Stimulated activated CD4-positive, alpha-beta T cell treated with anti-CD3 and anti-CD28 coated beads, TNF-alpha, amount 100 ng/mL, for 48 hours (primary cell): ENCODE measurements at regions not wholly inside any gene's neighbourhood (a gene's known extent, or its start where the extent isn't known, plus 50 kb on each side); places are given as distances from the start of the nearest gene placed in this dataset.
"Not testable (repeated sequence)": the region's sequence is repeated elsewhere in the genome, so short reads cannot be mapped to it uniquely, and the experiment has no call there.

ENCODE experiments used
- DNase-seq, 3 donors: peaks; one replicate each; pipeline ENCODE4 v3.0.0-alpha.2; 2020; ENCODE audit warnings: low read depth in 3 of 3

DNA sequence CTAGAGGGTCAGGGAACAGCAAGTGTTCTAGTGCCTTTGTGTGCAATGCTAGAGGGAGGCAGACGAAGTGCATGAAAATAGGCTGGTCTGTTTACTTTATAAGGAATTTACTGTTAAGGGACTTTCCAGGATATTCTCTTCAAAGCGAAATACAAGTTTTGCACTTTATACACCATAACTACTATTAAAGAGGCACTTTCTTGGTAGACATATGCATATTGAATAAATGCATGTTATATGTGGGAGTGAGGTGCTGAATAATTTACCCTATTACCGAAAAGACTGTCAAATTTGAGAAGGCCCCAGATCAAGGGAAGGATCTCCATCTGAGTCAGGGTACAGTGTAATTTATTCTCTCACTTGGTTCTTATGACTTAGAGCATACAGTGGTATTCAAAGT lies 310.5 kb downstream of the S1PR1 start:
- no peak for DNase-seq

DNA sequence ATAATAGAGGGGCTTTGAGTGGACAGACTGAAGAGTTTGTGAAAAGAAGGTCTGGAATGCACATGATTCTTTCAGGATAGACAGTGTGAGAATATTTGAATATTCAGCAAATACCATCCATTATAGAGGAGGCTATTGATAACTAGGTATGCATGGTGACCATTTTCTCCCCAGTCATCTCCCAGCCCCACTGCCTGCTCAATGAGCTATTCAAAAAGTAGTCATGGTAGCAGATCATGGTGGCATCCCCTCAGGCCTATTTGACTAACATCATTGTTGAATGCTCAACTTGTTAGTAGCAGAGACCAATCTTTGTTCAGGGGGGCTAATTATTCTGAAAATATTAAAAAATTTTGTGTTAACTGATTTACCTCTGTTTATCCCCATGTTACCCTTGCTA lies 311.6 kb downstream of the S1PR1 start:
- DNase-seq = no peak

DNA sequence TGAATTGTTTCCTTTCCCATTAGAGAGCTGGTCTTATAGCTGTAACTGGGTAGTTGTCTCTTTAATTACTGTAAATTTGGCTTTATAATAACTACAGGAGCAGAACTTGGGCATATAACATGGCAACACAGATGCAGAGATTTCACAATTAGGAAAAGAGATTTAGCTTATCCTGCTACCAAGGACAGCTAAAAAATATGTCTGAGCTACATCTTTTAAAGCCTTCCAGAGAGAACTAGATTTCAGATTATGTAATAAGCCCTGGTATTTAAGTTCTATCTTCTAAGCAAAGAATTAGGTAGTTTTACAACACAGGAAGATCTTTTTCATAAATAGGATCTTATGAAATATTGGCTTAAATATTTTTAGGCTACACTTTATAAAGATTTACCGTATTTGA lies 313.8 kb downstream of the S1PR1 start:
- DNase-seq = no peak

DNA sequence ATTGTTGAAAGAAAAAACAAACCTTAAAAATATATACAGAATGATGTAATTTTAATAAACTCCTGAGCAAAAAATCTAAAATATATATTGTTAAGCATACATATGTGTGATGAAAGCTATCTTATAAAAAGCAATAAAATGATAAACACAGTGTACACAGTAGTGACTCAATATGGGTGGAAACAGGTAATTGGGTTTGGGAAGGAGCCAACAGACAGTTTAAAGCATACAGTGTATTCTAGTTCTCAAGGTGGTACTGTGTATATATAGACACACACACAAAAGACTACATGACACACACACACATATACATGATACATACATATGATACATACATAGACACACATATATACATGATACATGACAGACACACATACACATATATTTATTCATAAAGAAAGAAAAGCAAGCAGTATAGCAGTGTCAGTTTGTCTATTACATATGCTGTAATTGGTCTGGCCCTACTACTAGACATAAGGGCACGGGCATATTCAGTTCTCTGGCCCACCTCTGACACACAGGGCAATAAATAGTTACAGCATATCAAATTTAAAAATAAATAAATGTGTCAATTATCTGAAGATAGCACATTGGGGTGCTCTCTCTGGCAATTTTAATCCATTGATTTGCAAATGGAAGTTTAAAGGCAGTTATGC lies 330.2 kb downstream of the S1PR1 start:
- DNase-seq = no peak

DNA sequence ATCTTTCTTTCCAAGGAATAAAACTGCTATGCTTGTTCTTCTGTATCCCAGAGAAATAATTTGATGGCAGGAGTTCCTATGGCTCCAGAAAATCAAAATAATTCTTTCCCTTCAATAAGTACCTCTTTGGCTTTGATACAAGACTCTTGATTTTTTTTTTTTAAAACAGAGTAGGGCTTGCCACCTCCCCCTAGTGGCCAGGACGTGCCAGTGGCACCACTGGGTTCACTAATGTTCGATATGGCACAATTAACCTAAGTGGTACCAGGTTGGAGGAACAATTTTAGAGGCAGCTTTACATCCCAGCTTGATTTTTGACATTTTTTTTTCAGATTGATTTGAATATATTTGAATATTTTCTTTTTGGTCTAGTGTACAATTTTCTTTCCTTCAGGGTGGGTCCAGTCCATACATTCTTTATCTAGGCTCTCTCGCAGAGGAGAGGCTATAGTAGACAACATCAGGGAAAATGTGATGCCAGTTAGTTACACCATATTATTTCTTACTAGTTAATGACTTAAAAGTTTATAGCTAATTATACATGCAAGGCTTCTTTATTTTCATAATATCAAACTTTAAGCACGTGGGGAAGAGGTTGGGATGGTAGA lies 330.9 kb downstream of the S1PR1 start:
- peak; percentile 1 to 31 (median 22) for DNase-seq

DNA sequence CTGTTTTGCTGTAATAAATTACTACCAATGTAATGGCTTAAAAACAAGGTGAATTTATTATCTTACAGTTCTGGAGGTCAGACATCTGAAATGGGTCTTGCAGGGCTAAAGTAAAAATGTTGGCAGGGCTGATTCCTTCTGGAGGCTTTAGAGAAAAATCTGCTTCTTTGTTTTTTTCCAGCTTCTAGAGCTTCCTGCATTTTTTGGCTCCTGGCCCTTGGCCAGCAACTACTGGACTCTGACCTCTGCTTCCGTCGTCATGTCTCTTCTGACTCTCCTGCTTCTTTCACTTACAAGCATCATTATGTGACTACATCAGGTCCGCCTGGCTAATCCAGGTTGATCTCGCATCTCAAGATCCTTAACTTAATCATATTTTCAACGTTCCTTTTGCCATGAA lies 350.9 kb downstream of the S1PR1 start:
- DNase-seq = no peak

DNA sequence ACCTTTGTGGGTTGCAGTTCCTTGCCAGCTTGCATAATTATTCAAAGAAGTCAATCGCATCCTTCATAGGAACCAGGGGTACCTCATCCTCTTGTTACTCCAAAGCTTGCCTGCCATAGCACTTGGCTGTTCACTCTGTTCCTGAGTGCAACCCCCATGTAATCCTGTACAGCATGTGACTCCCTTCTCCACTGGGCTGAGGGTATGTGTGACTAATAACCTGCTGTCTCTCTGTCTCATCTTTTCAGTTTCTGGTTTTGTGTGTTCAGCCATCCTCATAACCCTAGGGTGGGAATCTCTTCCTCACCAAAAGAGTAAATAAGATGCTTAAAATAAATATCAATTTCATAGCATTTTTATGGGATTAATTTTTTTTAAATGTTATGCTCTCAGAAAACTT lies 351.9 kb downstream of the S1PR1 start:
- no peak for DNase-seq

DNA sequence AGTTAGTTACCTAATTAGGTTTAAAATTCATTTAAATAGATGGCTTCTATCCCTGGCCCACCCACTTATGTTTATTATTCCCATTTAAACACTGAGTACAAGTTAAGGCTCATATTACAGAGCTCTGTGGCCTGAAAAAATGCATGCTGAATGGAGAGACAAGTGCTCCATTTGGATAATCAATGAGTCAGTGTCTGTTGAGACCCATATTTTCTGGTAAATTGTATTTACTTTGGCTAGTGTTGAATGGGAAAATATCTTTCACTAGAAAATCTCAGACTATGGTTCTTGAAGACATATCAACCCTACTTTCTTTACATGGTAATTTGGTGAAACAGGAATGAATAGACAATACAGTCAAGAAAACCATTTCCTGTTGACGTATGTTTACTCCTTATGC lies 356.0 kb downstream of the S1PR1 start:
- DNase-seq = no peak

DNA sequence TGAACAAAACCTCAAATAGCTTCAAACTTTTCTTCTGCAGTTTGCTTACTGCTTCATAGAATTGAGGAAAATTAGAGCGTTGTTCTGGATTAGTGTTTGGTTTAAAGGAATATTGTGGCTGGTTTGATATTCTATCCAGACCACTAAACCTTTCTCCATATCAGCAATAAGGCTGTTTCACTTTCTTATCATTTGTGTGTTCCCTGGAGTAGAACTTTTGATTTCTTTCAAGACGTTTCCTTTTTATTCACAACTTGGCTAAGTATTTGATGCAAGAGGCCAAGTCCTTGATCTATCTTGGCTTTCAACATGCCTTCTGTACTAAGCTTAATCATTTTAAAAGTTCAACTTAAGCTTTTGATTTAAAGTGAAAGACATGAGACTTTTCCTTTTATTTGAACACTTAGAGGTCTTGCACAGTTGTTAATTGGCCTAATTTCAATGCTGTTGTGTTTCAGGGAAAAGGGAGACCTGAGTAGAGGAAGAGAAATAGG lies 359.1 kb downstream of the S1PR1 start:
- DNase-seq = no peak

DNA sequence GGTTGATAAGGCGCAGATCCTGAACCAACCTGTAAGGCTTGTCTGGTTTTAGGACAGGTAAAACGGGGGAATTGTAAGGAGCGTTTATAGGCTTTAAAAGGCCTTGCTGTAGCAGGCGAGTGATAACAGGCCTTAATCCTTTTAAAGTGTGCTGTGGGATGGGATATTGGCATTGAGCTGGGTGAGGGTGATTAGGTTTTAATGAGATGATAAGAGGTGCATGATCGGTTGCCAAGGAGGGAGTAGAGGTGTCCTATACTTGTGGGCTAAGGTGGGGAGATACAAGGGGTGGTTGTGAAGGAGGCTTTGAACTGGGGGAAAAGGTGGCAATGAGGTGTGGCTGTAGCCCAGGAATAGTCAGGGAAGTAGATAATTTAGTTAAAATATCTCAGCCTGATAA lies 363.8 kb downstream of the S1PR1 start:
- not testable (repeated sequence) for DNase-seq

DNA sequence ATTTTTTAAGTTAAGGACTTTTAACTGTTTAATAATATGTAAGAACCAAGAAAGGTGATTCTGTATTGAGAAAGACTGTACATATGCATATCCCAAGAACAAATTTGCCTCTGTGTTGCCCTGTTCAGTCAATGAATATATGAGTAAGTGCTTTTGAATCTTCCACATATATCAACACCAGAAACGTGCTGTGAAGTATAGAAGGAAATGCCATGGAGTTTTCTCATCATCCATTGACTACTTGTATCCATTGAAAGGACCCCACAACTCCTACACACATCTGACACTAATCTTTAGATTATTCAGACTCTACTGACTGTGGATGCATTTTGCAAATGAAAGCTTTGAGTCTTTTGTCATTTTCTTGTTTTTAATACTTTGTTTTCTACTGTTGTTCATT lies 366.9 kb downstream of the S1PR1 start:
- no peak for DNase-seq

DNA sequence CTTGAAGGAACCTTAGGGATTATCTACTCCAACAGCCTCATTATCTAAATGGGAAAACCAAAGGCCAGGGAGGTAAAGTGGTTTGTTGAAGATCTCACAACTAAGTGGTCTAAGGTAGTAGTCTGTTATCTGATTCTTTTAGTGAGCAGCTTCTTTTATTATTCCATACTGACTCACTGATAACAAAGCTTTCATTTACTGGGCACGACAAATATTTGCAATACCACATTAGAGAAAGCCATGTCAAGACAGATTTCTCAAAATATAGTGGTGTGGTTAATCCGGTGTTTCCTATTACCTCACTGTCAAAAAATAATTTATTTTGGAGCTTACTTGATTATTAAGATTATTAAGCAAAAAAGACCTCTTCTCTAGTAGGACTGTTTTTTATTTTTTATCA lies 369.1 kb downstream of the S1PR1 start:
- DNase-seq = no peak

DNA sequence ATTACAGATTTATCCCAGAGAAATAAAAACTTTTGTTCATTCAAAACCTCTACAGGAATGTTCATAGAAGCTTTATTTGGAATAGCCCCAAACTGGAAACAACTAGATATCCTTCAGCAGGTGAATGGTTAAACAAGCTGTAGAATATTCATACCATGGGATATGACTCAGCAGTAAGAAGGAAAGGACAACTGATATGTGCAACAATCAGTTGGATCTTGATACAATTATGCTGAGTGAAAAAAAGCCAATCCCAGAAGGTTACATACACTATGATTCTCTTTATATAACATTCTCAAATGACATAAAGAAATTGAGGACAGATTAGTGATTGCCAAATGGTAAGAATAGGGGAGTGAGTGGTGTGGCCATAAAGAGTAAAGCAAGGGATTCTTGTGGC lies 376.7 kb downstream of the S1PR1 start:
- DNase-seq = no peak

DNA sequence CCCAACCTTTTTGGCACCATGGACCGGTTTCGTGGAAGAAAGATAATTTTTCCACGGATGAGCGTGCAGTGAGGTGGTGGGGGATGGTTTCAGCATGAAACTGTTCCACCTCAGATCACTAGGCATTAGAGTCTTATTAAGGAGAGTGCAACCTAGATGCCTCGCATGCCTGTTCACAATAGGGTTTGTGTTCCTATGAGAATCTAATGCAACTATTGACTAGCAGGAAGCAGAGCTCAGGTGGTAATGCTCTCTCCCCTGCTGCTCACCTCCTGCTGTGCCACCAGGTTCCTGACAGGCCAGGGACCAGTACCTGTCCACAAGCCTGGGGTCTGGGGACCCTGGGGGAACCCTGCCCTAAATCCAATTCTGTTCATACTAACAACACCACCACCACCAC lies 377.8 kb downstream of the OLFM3 start:
- no peak for DNase-seq

DNA sequence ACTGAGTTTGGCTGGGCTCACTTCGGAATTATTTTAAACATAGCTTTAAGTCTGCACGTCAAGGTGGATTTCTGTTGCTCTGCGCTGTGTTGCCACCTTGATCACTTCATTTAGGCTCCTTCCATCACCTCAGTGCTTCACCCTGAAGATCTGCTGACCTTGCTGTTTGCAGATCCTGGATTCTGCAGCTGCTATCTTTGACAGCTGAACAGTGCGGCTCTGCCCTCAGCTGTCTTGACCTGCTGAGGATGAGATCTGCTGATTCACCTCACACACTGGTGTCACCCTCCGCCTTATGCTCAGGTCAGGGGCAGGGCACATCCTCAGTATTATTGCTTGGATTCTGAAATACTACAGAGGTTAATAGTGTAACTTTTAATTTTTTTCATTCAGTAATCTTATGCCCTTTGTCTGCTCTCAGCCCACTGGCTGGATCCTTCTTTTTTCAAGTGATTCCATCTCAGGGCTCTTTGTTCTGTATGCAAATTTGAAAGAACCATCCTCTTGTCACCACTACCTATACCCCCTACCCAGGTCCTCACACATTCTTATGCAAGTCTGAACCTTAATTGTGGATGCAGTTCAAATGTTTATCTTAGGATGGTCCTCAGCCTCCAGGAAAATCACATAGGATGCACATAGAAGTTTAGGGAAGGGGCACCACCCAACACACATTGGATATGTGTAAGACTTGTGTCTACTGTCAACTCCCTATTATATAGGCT lies 364.0 kb downstream of the OLFM3 start:
- no peak for DNase-seq

DNA sequence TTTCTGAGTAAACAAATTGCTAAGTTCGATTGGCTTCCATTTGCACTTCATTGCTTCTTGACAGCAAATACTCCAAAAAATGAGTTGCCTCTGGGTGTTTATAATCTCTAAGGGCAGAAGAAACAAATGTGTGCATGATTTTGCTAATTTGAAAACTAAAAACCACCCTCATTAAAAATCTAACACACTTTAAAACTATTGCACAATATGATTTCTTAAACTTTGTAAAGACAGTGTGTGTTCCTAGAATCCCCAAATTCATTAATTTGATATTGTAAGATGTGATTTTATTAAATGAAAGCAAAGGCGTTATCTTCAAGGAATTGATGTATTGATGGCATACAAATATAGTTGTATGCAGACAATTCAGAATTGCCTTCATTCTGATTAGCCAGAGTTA lies 350.9 kb downstream of the OLFM3 start:
- no peak for DNase-seq

DNA sequence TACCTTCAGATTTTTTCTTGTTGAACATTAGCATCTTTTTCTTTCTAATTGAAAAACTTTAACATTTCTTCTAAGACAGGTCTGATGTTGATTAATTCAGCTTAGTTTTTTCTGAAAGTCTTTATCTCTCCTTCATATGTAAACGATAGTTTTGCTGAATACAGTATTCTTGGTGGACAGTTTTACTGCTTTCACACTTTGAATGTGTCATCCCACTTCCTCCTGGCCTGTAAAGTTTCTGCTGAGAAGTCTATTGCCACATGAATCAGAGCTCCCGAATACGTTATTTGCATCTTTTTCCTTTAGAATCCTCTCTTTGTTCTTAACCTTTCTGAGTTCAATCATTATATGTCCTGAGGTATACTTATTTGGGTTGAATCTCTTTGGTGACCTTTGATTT lies 344.2 kb downstream of the OLFM3 start:
- DNase-seq = no peak

DNA sequence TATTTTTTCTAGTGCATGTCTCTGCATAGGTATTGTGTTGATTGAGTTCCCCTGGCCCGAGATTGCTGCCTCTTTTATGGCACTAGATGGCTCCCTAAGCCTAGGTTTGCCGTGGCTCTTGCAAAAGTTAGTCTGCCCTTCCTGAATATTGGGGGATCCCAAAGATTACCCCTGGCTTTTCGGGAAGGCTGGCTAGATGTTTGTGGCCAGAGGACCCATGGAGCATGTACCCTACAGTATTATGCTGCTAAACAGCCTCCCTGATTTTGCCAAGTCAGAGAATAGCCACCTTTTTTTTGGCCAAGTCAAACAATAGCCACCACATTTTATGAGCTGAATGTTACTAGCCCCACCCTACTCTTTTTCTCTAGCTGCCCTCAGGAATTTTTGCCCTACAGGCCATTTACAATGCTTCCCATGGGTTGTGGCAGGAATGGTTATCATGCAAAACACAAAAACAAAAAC lies 343.2 kb downstream of the OLFM3 start:
- no peak for DNase-seq

DNA sequence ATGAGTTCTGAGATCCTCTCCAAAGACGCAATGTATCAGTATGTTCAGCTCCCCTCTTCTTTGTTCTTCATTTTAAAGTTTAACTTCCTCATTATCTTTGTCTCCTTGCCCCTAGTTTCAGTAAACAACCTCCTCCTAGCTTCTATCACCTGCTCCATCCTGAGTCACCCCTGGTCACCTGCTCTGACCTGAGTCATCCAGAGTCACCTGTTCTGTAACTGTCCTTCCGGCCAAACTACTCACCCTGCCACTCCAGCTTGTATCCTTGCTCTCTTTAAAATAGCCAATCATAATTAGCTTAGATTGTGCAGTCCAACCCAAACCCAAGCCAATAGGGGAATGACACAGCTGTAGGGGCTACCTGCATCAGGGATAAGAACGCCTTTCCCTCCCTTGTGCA lies 332.0 kb downstream of the OLFM3 start:
- DNase-seq = no peak

DNA sequence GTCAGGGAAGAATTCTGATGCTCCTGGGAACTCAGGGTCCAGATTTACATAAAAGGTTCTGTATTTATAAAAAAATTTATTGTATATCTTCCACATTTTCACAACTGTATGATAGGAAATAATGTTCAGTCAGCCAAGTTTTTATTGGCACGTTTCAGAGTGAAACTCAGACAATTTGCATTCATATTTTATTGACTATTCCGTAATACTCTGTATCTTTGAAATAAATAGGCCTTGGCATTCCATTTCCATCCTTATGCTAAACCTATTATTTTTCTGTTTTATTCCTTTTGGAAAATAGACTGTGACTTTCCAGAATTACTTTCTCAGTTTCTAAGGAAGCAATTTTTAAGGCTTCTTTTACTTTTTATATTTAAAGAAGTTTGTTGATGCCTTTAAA lies 329.0 kb downstream of the OLFM3 start:
- no peak for DNase-seq

DNA sequence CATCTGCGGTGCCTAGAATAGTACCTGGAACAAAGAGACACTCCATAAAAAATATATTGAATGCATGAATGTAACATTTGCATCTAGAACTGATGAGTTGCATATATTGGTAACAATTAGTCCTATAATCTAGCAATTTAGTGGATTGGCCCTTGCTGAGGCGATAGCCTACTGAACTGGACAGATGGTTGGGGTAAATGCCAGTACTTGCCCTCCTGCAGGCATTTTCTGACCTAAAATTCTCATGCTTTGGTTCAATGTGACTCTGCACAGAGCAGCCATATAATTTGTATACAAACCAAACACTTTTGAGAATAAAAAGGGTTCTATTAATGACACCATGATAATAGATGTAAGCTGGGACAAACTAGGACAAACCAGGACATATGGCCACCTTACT lies 313.6 kb downstream of the OLFM3 start:
- DNase-seq = no peak

DNA sequence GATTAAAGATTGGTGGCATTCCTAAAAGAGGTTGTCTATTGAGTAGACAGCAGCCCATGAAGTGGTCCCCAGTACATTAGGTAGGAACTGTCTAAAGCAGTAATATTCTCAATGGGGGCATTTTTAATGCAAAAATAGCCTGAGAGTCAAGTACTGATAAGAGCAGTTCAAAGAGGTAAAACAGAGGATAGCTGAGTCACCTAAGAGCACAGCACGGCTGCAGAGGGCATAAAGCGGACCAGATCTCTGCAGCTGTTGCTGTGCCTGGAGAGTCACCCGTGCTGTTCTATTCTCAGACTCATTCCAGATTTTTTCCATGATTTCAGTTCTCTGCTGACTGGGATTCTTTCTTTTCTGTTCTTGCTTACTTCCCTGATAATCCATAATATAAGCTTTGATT lies 313.2 kb downstream of the OLFM3 start:
- no peak for DNase-seq

DNA sequence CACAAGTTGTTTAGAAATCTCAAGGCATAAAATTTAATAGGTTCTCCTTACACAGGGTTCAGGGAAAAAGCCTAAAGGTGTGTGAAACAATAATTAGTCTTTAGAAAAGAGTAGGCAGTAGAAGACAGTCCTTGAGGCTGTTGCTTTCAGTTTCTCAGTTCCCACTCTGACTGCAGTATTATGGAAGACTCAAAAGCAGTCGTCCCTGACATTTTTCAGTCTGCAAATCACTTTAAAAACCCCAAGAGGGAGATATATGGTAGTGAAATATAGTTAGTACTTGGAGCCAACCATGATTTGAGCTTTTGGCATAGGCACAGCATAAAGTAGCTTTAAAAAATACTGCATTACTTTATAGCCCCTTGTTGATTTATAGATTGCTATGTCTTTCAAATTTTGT lies 299.7 kb downstream of the OLFM3 start:
- DNase-seq = no peak
